Stimulated activated CD4-positive, alpha-beta T cell treated with anti-CD3 and anti-CD28 coated beads, Interleukin-2, amount 100 ng/mL, for 48 hours (primary cell): ENCODE measurements at regions not wholly inside any gene's neighbourhood (a gene's known extent, or its start where the extent isn't known, plus 50 kb on each side); places are given as distances from the start of the nearest gene placed in this dataset.
"Not testable (repeated sequence)": the region's sequence is repeated elsewhere in the genome, so short reads cannot be mapped to it uniquely, and the experiment has no call there.

Source experiments
- DNase-seq, 2 donors: peaks; one replicate each; pipeline ENCODE4 v3.0.0-alpha.2; 2020

DNA sequence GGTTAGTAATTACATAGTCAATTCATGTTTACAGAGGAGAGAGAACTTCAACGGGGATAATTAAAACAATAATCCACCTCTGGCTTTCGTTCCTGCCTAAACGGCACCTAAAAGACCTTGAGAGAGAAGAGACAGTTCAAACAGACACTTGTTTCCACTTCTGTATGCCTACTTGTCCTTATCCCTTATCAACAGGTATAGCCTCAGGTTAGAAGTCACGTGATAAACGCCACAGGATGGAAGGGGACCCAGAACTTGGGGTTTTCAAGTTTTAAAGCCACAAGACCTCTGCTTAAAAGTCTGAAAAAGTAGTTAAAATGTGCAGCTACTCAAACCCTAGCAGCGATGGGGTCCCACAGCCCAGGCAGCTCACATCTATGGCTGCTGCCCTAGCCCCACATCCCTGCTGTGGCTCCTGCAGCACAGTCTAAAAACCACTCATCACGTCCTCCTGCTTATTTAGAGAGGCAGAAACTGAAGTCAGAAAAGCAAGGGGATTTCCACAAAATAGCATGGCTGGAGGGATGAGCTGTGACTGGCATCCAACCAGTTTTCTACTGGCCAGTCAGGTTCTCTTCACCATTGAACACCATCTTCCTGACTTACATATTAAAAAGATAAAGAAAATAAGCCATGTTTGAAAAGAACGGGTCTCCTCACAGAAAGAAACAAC, 51.2 kb upstream of the SEC16B start:
- DNase-seq: no peak

DNA sequence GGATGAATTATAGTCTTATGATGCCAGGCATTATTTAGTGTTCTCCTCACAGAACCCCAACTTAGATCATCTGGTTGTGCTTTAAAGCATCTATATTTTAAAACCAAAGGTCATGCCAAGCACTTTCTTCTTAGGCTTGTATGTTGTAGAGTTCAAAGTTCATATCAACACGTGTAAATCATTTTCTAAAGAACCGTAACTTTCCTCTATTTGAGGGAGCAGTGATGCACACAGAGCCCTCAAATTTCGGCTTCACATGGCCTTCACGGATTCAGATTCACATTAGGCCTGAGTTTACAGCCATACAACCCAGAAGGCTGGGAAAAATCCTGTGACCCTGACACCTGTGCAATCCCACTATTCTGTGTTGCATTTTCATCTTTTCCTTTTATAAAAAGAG, 52.1 kb upstream of the SEC16B start:
- no peak for DNase-seq

DNA sequence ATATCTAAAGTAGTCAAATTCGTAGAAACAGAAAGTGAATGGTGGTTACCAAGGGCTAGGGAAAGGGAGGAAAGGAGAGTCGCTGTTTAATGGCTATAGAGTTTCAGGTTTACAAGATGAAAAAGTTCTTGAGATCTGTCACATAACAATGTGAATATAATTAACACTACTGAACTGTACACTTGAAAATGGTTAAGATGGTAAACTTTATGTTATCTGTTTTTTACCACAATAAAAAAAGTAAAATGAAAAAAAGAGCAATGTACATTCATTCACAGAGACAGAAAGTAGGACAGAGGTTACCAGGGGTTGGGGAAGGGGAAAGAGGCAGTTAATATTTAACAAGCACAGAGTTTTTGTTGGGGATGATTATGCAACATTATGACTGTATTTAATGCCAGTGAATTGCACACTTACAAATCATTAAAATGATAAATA, 53.3 kb upstream of the SEC16B start:
- no peak for DNase-seq

DNA sequence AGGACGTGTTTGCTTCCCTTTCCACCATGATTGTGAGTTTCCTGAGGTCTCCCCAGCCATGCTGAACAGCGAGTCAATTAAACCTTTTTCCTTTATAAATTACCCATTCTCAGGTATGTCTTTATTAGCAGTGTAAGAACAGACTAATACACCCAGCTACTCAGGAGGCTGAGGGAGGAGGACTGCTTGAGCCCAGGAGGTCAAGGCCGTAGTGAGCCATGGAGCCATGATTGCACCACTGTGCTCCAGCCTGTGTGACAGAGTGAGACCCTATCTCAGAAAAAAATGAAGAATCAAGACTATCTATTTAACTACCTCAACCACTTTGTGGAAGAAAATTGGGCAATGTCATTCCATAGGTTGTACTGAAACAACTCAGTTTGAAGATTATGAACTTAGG, 54.6 kb upstream of the SEC16B start:
- DNase-seq: no peak

DNA sequence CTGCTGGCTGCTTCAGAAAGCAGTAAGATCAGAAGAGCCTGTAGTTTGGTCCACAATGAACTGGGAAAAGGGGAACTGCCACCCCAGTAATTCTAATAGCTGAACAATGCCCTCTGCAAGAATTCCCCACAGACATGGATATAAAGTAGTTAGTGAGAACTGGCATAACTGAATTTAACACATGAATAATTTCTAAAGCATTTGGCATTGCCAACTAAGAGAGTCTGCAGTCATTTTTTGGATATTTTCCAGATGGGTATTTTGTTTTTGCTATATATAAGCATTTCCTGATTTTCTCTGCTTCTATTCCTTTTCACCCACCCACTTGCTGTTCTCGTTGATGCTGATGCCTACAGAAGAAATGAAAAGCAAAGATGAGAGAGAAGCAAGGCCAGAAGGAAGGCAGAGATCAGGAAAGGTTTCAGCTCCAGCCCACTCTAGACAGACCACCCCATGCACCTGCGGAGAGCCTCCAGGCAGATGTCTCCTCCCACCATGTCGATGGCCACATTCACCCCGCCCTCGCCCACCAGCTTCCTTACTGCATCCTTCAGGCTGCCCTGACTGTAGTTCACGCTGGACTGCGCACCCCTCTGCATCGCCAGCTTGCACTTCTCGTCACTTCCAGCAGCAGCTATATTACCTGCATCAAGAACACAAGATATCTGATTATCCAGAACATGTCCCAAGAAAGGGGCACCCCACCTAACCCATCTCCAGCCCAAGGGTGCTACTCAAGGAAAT, 55.9 kb upstream of the SEC16B start:
- DNase-seq: no peak

DNA sequence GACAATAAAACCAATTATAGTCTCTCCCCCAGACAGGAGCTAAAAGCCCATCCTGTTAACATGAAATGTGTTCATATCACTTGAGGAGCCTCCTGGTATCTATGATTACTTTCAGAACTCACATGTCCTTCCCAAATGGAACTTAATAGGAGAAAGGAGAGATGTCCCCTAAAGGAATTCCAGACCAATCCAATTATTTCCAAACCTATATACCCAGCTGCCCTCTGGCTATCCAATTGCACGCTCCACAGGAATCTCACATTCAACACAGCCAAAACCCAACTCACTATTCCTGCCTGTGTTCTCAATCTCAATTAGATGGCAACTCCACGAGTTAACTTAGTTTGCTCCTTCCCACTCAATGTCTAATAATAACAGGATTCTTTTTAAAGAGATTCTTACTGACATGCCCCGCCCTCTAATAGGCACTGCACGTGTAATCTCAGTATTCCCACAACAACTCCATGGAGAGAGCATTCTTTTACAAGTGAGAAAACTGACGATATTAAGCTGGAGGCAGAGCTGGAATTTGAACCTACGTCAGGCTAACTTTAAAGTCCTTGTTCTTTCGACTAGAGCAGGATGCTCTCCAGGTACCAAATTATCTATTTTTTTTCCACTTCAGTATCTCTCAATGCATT, 59.1 kb upstream of the SEC16B start:
- no peak for DNase-seq

DNA sequence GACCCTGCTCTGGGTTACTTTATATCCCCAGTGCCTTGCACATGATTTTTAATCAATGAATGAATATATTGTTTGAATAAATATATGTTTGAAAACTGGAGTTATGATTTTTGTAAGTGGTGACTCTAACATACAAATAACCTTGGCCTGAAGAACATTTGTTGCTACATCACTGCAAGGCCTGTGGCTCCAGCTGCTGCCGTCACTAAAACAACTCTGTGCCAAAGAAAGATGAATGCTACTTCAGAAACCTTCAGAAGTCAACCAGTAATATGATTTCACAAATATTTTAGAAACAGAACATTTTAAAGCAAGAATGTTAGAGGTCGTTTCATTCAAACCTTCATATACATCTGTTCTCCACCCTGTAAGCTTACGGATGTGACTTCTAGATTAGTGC, 60.6 kb upstream of the SEC16B start:
- DNase-seq: no peak

DNA sequence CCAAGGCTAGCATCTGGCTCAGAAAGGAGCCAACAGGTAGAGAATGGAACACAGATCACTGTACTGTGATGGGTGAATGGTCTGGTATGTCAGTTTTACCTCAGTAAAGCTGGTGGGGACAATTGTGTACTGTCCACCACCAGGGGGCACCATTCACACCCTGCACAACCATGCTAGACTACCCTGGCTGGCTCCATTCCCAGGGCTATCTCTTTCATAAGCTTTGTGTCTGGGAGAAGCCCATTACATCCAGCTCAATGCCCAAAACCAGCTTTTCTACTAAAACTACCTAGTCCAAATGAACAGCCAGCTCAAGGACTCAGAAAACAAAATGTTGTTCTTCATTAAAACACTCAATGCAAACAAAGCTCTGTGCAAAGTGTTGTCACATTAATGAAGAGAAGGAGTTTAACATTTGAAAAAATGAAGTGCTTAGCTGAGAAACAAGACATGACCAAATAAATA, 62.0 kb upstream of the RASAL2 start:
- peak; percentile 13 to 29 for DNase-seq

DNA sequence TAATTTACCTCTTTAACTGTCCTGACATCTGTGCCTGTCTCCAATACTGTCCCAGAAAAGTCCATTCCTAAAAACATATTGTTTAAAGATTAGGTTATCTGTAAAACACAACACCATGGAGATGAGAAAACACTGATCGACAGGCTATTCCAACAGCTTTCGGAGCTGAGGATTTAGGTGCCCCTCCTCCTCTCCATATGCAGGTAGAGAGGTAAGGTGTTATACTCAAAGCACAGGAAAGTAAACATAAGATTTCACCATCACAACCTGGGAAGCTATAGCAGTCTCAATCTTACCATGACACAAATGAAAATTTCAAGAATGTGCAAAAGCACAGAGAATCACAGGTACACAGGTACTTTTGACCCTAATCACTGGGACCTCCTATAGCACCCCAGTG, 60.9 kb upstream of the RASAL2 start:
- DNase-seq: no peak

DNA sequence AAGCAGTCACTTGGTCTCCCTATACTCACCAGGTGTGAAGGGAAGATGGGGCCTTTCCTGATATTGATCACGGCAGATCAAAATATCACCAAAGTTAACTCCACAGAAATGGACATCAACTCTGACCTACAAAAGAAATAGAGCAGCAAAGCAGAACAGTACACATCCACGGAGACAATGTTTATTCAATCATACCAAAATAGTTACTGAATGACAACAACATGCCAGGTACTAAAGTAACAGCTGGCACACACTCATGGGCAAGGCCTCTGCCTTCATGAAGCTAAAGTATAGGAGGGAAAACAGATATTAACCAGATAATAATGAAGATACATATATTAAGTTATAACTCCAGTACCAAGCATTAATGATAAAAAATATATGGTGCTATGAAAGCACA, 59.2 kb upstream of the RASAL2 start:
- no peak for DNase-seq

DNA sequence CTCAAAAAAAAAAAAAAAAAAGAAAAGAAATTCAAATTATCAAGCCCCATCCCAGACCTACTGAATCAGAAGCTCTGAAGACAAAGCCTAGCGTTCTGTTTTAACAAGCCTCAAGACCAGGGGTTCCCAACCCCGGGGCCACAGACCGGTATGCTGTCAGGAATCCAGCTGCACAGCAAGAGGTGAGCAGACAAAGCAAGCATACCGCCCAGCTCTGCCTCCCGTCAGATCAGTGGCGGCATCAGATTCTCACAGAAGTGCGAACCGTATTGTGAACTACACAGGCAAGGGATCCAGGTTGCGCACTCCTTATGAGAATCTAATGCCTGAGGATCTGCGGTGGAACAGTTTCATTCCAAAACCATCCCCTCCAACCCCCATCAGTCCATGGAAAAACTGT, 57.8 kb upstream of the RASAL2 start:
- DNase-seq: no peak

DNA sequence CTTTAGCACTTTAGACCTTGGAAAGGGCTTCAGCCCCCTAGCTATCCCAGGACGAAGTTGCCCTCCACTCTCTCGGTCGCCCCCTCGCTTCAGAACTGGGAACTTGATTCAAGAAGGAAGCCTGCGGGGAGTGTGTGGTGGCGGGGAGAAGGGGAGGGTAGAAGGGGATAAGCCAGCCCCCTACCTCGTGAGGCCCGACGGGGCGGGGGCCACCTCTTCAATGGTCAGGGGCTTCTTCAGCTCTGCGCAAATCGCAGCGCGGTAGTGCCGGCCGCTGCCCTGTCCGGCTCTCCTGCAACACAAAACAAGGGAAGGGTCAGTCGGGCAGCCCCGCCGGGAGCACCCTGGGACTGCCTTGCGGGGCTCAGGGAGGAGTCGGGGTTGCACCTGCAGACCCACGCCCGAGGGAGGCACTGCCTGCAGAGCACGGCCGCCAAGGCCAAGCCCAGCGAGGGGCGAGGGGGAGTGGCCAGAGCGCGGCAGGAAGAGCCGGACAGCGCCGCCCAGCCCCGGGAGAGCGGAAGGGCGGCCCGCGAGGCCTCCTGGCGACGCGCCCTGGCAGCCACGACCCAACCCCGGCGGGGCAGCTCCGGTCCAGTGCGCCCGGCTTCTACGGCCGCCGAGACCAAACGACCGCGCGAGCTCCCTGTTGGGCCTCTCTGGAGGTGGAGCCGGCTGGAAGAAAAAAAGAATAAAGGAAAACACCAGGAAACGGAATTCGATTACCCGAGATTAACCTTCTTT, 56.2 kb upstream of the RASAL2 start:
- no peak for DNase-seq

DNA sequence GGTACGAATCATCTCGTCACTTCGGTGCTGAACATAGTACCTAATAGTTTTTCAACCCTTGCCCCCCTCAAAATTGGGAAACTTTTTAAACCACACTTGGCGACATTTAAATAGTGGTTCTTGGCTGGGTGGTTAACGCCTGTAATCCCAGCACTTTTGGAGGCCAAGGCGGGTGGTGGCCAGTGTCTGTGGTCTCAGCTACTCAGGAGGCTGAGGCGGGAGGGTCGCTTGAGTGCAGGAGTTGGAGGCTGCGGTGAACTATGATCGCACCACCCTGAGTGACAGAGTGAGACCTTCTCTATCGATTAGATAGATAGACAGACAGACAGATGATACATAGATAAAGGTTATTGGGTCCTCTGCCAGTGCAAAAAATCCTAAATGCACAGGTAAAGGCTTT, 55.5 kb upstream of the RASAL2 start:
- DNase-seq: no peak

DNA sequence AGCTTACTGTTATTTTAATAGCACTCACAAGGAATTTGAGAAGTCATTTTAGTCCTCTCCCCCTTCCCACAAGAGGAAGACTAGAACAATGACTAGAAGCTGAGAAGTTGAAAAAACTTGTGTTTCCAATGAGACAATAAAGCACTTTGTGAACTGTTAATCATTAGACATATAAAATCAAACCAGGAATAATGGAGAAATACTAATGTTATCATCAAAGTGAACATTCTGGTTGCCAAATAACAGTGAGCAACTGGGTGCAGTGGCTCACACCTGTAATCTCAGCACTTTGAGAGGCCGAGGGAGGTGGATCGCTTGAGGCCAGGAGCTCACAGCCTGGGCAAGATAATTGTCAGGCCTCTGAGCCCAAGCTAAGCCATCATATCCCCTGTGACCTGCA, 54.0 kb upstream of the RASAL2 start:
- no peak for DNase-seq

DNA sequence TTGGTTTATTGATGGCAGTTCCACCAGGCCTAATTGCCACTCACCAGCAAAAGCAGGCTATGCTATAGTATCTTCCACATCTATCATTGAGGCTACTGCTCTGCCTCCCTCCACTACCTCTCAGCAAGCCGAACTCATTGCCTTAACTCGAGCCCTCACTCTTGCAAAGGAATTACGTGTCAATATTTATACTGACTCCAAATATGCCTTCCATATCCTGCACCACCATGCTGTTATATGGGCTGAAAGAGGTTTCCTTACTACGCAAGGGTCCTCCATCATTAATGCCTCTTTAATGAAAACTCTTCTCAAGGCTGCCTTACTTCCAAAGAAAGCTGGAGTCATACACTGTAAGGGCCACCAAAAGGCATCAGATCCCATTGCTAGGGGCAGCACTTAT, 50.0 kb upstream of the RASAL2 start:
- DNase-seq: not testable (repeated sequence)
